Loucy (cell line): ENCODE measurements at regions not wholly inside any gene's neighbourhood (a gene's known extent, or its start where the extent isn't known, plus 50 kb on each side); places are given as distances from the start of the nearest gene placed in this dataset.

Experiments used
- H2AFZ ChIP-seq: fragments of 200-600 bp; sonication (generic); 2 replicates; pipeline ENCODE4 v1.6.0; 2016; ENCODE audit warnings: antibody characterized with exemption, mild to moderate bottlenecking, low read length, moderate library complexity
- H3F3A ChIP-seq: fragments of 200-600 bp; 2 replicates; pipeline ENCODE4 v1.6.0; 2016; ENCODE audit warnings: antibody characterized with exemption, low read depth, mild to moderate bottlenecking
- H3K27me3 ChIP-seq: fragments of 200-600 bp; sonication (generic); 2 replicates; pipeline ENCODE4 v1.6.1; 2014; ENCODE audit warnings: low read length, mild to moderate bottlenecking; ENCODE audit not compliant: insufficient read depth, poor library complexity, severe bottlenecking
- H3K36me3 ChIP-seq: fragments of 200-600 bp; sonication (generic); 2 replicates; pipeline ENCODE4 v1.6.1; 2016; ENCODE audit warnings: low read length; ENCODE audit not compliant: insufficient read depth
- H3K4me1 ChIP-seq: fragments of 200-600 bp; sonication (generic); 2 replicates; pipeline ENCODE4 v1.5.1; 2014; ENCODE audit warnings: low read length, mild to moderate bottlenecking; ENCODE audit not compliant: insufficient read depth, poor library complexity, severe bottlenecking
- H3K4me2 ChIP-seq: fragments of 200-600 bp; sonication (generic); 2 replicates; pipeline ENCODE4 v1.6.0; 2014; ENCODE audit warnings: antibody characterized with exemption, low read length, low read depth, mild to moderate bottlenecking; ENCODE audit not compliant: poor library complexity, severe bottlenecking
- H3K4me3 ChIP-seq: fragments of 200-600 bp; sonication (generic); 2 replicates; pipeline ENCODE4 v1.5.1; 2014; ENCODE audit warnings: low read length, mild to moderate bottlenecking, mixed read lengths; ENCODE audit not compliant: poor library complexity, severe bottlenecking
- H3K79me2 ChIP-seq: fragments of 200-600 bp; sonication (generic); 2 replicates; pipeline ENCODE4 v1.6.1; 2014; ENCODE audit warnings: low read length; ENCODE audit not compliant: insufficient read depth
- H3K9ac ChIP-seq: fragments of 200-600 bp; sonication (generic); 2 replicates; pipeline ENCODE4 v1.6.0; 2014; ENCODE audit warnings: mild to moderate bottlenecking, low read depth, low read length, moderate library complexity; ENCODE audit not compliant: poor library complexity, severe bottlenecking
- H3K9me2 ChIP-seq: fragments of 200-600 bp; sonication (generic); replicated peaks from 2 replicates; pipeline ENCODE4 v1.6.1; 2016; ENCODE audit warnings: low read depth, low read length, mixed read lengths
- H3K9me3 ChIP-seq: fragments of 200-600 bp; sonication (generic); 2 replicates; pipeline ENCODE4 v1.6.1; 2014; ENCODE audit warnings: mild to moderate bottlenecking, antibody characterized with exemption, low read length, low read depth; ENCODE audit not compliant: insufficient read depth
- H4K20me1 ChIP-seq: fragments of 200-600 bp; sonication (generic); 2 replicates; pipeline ENCODE4 v1.6.0; 2014; ENCODE audit warnings: antibody characterized with exemption, low read length, mild to moderate bottlenecking; ENCODE audit not compliant: insufficient read depth, poor library complexity, severe bottlenecking
- CTCF ChIP-seq: fragments of 200-600 bp; sonication (generic); conservative IDR thresholded peaks from 2 replicates; pipeline ENCODE4 v1.5.1; 2014; ENCODE audit warnings: mild to moderate bottlenecking, antibody characterized with exemption, low read length
- EZH2phosphoT487 ChIP-seq: fragments of 200-600 bp; IDR thresholded peaks from 2 replicates; pipeline ENCODE4 v1.6.1; 2018; ENCODE audit warnings: antibody characterized with exemption, mild to moderate bottlenecking, moderate library complexity, borderline replicate concordance

- Histone ChIP-seq H3K27me3 (no peaks in the 10 kb centered on the region), H4K20me1 (no peaks in the 10 kb centered on the region), H2AFZ (no peak overlapping the region), H3K9me3 (peaks cover 3% of the 10 kb centered on the region; the same call in 1 of the 2 replicates), H3K4me2 (no peak overlapping the region), H3K9ac (no peak overlapping the region), H3K79me2 (no peaks in the 10 kb centered on the region), H3K36me3 (no peaks in the 10 kb centered on the region), H3K4me1 (no peaks in the 10 kb centered on the region), H3K4me3 (no peak overlapping the region), H3K9me2 (no peaks in the 10 kb centered on the region), H3F3A (no peaks in the 10 kb centered on the region)
- TF ChIP-seq EZH2phosphoT487, result no peak
- TF ChIP-seq CTCF, result no peak
These were observed 206.8 kb downstream of the IL15 start for GRCh38 chr4:141843136-141843535.

- no peak overlapping the region for H3K9ac ChIP-seq
- no peaks in the 10 kb centered on the region for H3K36me3 ChIP-seq
- no peak overlapping the region for H3K4me3 ChIP-seq
- no peaks in the 10 kb centered on the region for H3F3A ChIP-seq
- H3K27me3 ChIP-seq, result no peaks in the 10 kb centered on the region
- H3K9me2 ChIP-seq, result no peaks in the 10 kb centered on the region
- no peak overlapping the region for H2AFZ ChIP-seq
- H3K4me2 ChIP-seq, result no peak overlapping the region
- peaks cover 3% of the 10 kb centered on the region; the same call in 1 of the 2 replicates for H3K9me3 ChIP-seq
- no peaks in the 10 kb centered on the region for H3K79me2 ChIP-seq
- H4K20me1 ChIP-seq, result no peaks in the 10 kb centered on the region
- TF ChIP-seq CTCF, result no peak
- no peaks in the 10 kb centered on the region for H3K4me1 ChIP-seq
These were observed 209.5 kb downstream of the IL15 start for GRCh38 chr4:141845901-141846300.

- no peaks in the 10 kb centered on the region for H3K9me2 ChIP-seq
- no peak overlapping the region for H3K4me2 ChIP-seq
- no peaks in the 10 kb centered on the region for H3K27me3 ChIP-seq
- H3F3A ChIP-seq, result no peaks in the 10 kb centered on the region
- H2AFZ ChIP-seq, result no peak overlapping the region
- H3K9ac ChIP-seq, result no peak overlapping the region
- H4K20me1 ChIP-seq, result no peaks in the 10 kb centered on the region
- no peaks in the 10 kb centered on the region for H3K9me3 ChIP-seq
- TF ChIP-seq EZH2phosphoT487, result no peak
- no peak overlapping the region for H3K4me3 ChIP-seq
- H3K4me1 ChIP-seq, result no peaks in the 10 kb centered on the region
- H3K36me3 ChIP-seq, result no peaks in the 10 kb centered on the region
- no peaks in the 10 kb centered on the region for H3K79me2 ChIP-seq
These were observed 213.0 kb downstream of the IL15 start for GRCh38 chr4:141849367-141849766.

GRCh38 chr4:141849778-141850177 is 213.4 kb downstream of the IL15 start:
- Histone ChIP-seq H3K36me3 (no peaks in the 10 kb centered on the region), H3K4me1 (no peaks in the 10 kb centered on the region), H3F3A (no peaks in the 10 kb centered on the region), H2AFZ (no peak overlapping the region), H3K4me2 (no peak overlapping the region), H3K79me2 (no peaks in the 10 kb centered on the region), H3K4me3 (no peak overlapping the region), H4K20me1 (no peaks in the 10 kb centered on the region), H3K9me3 (no peaks in the 10 kb centered on the region), H3K9me2 (no peaks in the 10 kb centered on the region), H3K27me3 (no peaks in the 10 kb centered on the region), H3K9ac (no peak overlapping the region)
- TF ChIP-seq EZH2phosphoT487 (no peak), CTCF (no peak)
